Parathyroid adenoma (tissue), 2 donors: ENCODE measurements at regions not wholly inside any gene's neighbourhood (a gene's known extent, or its start where the extent isn't known, plus 50 kb on each side); places are given as distances from the start of the nearest gene placed in this dataset.

ENCODE experiments used
- H2AFZ ChIP-seq: fragments of 300-600 bp; sonication (generic); one replicate; pipeline ENCODE4 v1.7.0; 2017; ENCODE audit warnings: antibody characterized with exemption, mild to moderate bottlenecking
- H3K27ac ChIP-seq: fragments of 300-600 bp; sonication (generic); one replicate; pipeline ENCODE4 v1.7.0; 2017
- H3K27me3 ChIP-seq: fragments of 300-600 bp; sonication (generic); one replicate; pipeline ENCODE4 v1.7.0; 2017; ENCODE audit warnings: low read length; ENCODE audit not compliant: control insufficient read depth, insufficient read depth
- H3K36me3 ChIP-seq: fragments of 300-600 bp; sonication (generic); one replicate; pipeline ENCODE4 v1.7.0; 2017; ENCODE audit warnings: low read length; ENCODE audit not compliant: control insufficient read depth, insufficient read depth
- H3K4me1 ChIP-seq: fragments of 300-600 bp; sonication (generic); one replicate; pipeline ENCODE4 v1.7.0; 2017; ENCODE audit warnings: control low read depth
- H3K4me2 ChIP-seq: fragments of 300-600 bp; sonication (generic); one replicate; pipeline ENCODE4 v1.7.0; 2017; ENCODE audit warnings: low read length
- H3K4me3 ChIP-seq: fragments of 300-600 bp; sonication (generic); one replicate; pipeline ENCODE4 v1.7.0; 2017; ENCODE audit warnings: low read depth, low read length
- H3K79me2 ChIP-seq: fragments of 300-600 bp; sonication (generic); one replicate; pipeline ENCODE4 v1.7.0; 2017; ENCODE audit warnings: control low read depth
- H3K9ac ChIP-seq: fragments of 300-600 bp; sonication (generic); one replicate; pipeline ENCODE4 v1.7.0; 2017; ENCODE audit warnings: mild to moderate bottlenecking
- H3K9me3 ChIP-seq: fragments of 300-600 bp; sonication (generic); one replicate; pipeline ENCODE4 v1.7.0; 2017; ENCODE audit warnings: low read length; ENCODE audit not compliant: control insufficient read depth
- CTCF ChIP-seq: fragments of 300-600 bp; sonication (generic); IDR thresholded peaks from one replicate; pipeline ENCODE4 v1.7.0; 2017; ENCODE audit warnings: antibody characterized with exemption, mild to moderate bottlenecking
- donor health status: primary hyperparathyroidism.

- Histone ChIP-seq H3K27me3 (no peaks in the 10 kb centered on the region), H3K4me1 (no peaks in the 10 kb centered on the region), H3K27ac (no peak overlapping the region), H3K36me3 (no peaks in the 10 kb centered on the region), H3K4me3 (no peak overlapping the region), H3K9ac (no peak overlapping the region), H2AFZ (no peak overlapping the region), H3K79me2 (no peaks in the 10 kb centered on the region), H3K9me3 (no peaks in the 10 kb centered on the region), H3K4me2 (no peak overlapping the region)
- no peak for TF ChIP-seq CTCF
These were observed 107.7 kb upstream of the ZFP42 start for GRCh38 chr4:187887906-187888305.

GRCh38 chr4:187889651-187890050 lies 105.9 kb upstream of the ZFP42 start:
- no peaks in the 10 kb centered on the region for H3K36me3 ChIP-seq
- H2AFZ ChIP-seq: no peak overlapping the region
- H3K4me3 ChIP-seq: no peak overlapping the region
- no peak overlapping the region for H3K9ac ChIP-seq
- no peaks in the 10 kb centered on the region for H3K27me3 ChIP-seq
- no peak for TF ChIP-seq CTCF
- H3K4me2 ChIP-seq: no peak overlapping the region
- H3K27ac ChIP-seq: no peak overlapping the region
- no peaks in the 10 kb centered on the region for H3K4me1 ChIP-seq
- H3K79me2 ChIP-seq: no peaks in the 10 kb centered on the region
- no peaks in the 10 kb centered on the region for H3K9me3 ChIP-seq

- no peak overlapping the region for H2AFZ ChIP-seq
- H3K27me3 ChIP-seq: no peaks in the 10 kb centered on the region
- H3K79me2 ChIP-seq: no peaks in the 10 kb centered on the region
- H3K27ac ChIP-seq: no peak overlapping the region
- H3K36me3 ChIP-seq: no peaks in the 10 kb centered on the region
- no peak overlapping the region for H3K4me2 ChIP-seq
- no peaks in the 10 kb centered on the region for H3K4me1 ChIP-seq
- H3K4me3 ChIP-seq: no peak overlapping the region
- H3K9ac ChIP-seq: no peak overlapping the region
- no peak for TF ChIP-seq CTCF
- H3K9me3 ChIP-seq: no peaks in the 10 kb centered on the region
These were observed 102.2 kb upstream of the ZFP42 start for GRCh38 chr4:187893418-187893817.

DNA sequence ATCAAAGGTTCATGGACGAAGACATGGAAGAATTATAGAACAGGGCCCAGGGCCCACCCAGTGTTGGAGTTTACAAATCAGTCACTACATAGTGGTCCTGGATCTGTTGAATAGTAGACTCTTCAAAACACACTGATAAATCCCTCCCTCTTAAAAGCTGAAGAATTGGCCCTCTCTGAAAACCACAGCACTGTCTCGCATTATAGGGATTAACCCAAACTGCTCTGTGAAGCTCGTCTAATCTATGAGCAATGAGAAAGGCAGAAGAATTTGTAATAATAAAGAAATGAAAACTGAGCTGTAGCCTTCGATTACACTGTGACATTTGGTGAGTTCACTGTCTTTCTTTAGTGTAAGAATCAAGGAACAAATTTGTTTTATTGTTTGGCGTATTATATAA lies 92.5 kb upstream of the ZFP42 start:
- no peak for TF ChIP-seq CTCF
- Histone ChIP-seq H3K27ac (no peak overlapping the region), H3K4me2 (no peak overlapping the region), H3K27me3 (no peaks in the 10 kb centered on the region), H3K79me2 (no peaks in the 10 kb centered on the region), H3K9me3 (no peaks in the 10 kb centered on the region), H2AFZ (no peak overlapping the region), H3K36me3 (no peaks in the 10 kb centered on the region), H3K9ac (no peak overlapping the region), H3K4me1 (no peaks in the 10 kb centered on the region), H3K4me3 (no peak overlapping the region)

DNA sequence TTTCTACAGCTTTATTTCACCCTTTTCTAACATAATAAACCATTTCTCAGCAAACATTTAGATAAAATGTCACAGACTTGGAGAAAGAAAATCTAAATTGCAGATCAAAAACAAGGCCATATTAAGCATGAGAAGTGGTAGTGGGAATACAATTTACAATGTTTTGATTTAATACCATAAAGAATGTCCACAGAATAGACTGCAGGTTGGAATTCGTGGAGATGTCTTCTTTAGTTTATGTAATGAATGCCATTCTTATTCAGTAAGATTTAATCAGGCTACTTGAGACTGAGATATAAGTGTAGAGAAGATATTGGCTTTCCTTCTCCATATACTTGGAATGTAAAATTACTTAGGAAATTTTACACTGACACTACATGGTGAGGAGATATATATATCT lies 91.9 kb upstream of the ZFP42 start:
- Histone ChIP-seq H3K9ac (no peak overlapping the region), H3K4me2 (no peak overlapping the region), H3K36me3 (no peaks in the 10 kb centered on the region), H3K9me3 (no peaks in the 10 kb centered on the region), H3K27me3 (no peaks in the 10 kb centered on the region), H3K79me2 (no peaks in the 10 kb centered on the region), H2AFZ (no peak overlapping the region), H3K4me3 (no peak overlapping the region), H3K4me1 (no peaks in the 10 kb centered on the region), H3K27ac (no peak overlapping the region)
- no peak for TF ChIP-seq CTCF
